Stimulated activated CD8-positive, alpha-beta memory T cell treated with anti-CD3 and anti-CD28 coated beads, Interleukin-7, amount 100 ng/mL, for 24 hours (primary cell): ENCODE measurements at regions not wholly inside any gene's neighbourhood (a gene's known extent, or its start where the extent isn't known, plus 50 kb on each side); places are given as distances from the start of the nearest gene placed in this dataset.

ENCODE experiments used
- DNase-seq: peaks from one replicate; pipeline ENCODE4 v3.0.0-alpha.2; 2020; ENCODE audit warnings: low read depth

- DNase-seq: no peak
Measured at GRCh38 chr2:126315828-126316227, 340.1 kb upstream of the GYPC start.

- DNase-seq: no peak
Measured at GRCh38 chr2:126317790-126318431, 338.0 kb upstream of the GYPC start.

GRCh38 chr2:126322342-126322741 lies 333.6 kb upstream of the GYPC start:
- no peak for DNase-seq

GRCh38 chr2:126325202-126325601 lies 330.8 kb upstream of the GYPC start:
- no peak for DNase-seq

- DNase-seq: no peak
Measured at GRCh38 chr2:126329173-126329572, 326.8 kb upstream of the GYPC start.

- DNase-seq: no peak
Measured at GRCh38 chr2:126342457-126342856, 313.5 kb upstream of the GYPC start.

- no peak for DNase-seq
Measured at GRCh38 chr2:126343136-126343535, 312.8 kb upstream of the GYPC start.

GRCh38 chr2:126344493-126344892 lies 311.5 kb upstream of the GYPC start:
- DNase-seq: no peak

GRCh38 chr2:126345691-126346090 lies 310.3 kb upstream of the GYPC start:
- DNase-seq: no peak

- DNase-seq: no peak
Measured at GRCh38 chr2:126356631-126357030, 299.3 kb upstream of the GYPC start.

- DNase-seq: no peak
Measured at GRCh38 chr2:126358122-126358521, 297.8 kb upstream of the GYPC start.

- no peak for DNase-seq
Measured at GRCh38 chr2:126359494-126359893, 296.5 kb upstream of the GYPC start.

- DNase-seq: no peak
Measured at GRCh38 chr2:126367361-126367760, 288.6 kb upstream of the GYPC start.

- DNase-seq: no peak
Measured at GRCh38 chr2:126368758-126369157, 287.2 kb upstream of the GYPC start.

GRCh38 chr2:126370201-126370600 lies 285.8 kb upstream of the GYPC start:
- no peak for DNase-seq

GRCh38 chr2:126372406-126372805 lies 283.6 kb upstream of the GYPC start:
- DNase-seq: no peak

GRCh38 chr2:126378176-126378575 lies 277.8 kb upstream of the GYPC start:
- no peak for DNase-seq

GRCh38 chr2:126381091-126381490 lies 274.9 kb upstream of the GYPC start:
- no peak for DNase-seq

- no peak for DNase-seq
Measured at GRCh38 chr2:126382998-126383397, 273.0 kb upstream of the GYPC start.

GRCh38 chr2:126383800-126384199 lies 272.2 kb upstream of the GYPC start:
- DNase-seq: no peak

- no peak for DNase-seq
Measured at GRCh38 chr2:126385441-126385840, 270.5 kb upstream of the GYPC start.

- no peak for DNase-seq
Measured at GRCh38 chr2:126385983-126386382, 270.0 kb upstream of the GYPC start.

- DNase-seq: no peak
Measured at GRCh38 chr2:126389446-126389845, 266.5 kb upstream of the GYPC start.

GRCh38 chr2:126392889-126393288 lies 263.1 kb upstream of the GYPC start:
- DNase-seq: no peak

- no peak for DNase-seq
Measured at GRCh38 chr2:126399001-126399400, 257.0 kb upstream of the GYPC start.
